OCI-LY1 (cell line): ENCODE measurements at regions not wholly inside any gene's neighbourhood (a gene's known extent, or its start where the extent isn't known, plus 50 kb on each side); places are given as distances from the start of the nearest gene placed in this dataset.

Experiments used
- EZH2 ChIP-seq: fragments of 200-600 bp; sonication (generic), shearing (Covaris generic); IDR thresholded peaks from 2 replicates; pipeline ENCODE4 v1.8.0; 2017; ENCODE audit warnings: borderline replicate concordance, mixed run types, mild to moderate bottlenecking, antibody characterized with exemption, low read length, moderate library complexity, mixed read lengths
- TF ChIP-seq, protein P1 (sequence below): fragments of 200-600 bp; sonication (generic), shearing (Covaris generic); IDR thresholded peaks from 2 replicates; pipeline ENCODE4 v1.5.1; 2017; ENCODE audit warnings: mild to moderate bottlenecking, antibody characterized with exemption, low read length, moderate library complexity, mixed read lengths

DNA sequence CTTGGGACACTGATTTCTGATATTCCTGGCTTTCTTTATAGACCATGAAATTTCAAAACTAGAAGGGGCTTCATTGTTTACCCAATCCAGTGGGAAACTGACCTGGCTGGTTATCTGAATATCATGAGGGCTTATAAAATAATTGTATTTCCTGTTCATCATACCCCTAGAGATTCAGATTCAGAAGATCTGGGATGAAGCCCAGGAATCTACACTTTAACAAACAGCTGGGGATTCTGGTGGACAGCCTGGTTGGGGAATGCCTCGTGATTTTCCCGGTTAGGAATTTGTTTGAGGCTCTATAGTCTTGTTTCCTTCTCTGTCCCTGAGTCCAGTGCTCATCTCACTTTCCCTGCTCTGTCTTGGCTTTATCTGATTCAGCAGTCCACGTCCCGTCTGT, 110.3 kb downstream of the ADRA2A start:
- TF ChIP-seq, protein P1, sequence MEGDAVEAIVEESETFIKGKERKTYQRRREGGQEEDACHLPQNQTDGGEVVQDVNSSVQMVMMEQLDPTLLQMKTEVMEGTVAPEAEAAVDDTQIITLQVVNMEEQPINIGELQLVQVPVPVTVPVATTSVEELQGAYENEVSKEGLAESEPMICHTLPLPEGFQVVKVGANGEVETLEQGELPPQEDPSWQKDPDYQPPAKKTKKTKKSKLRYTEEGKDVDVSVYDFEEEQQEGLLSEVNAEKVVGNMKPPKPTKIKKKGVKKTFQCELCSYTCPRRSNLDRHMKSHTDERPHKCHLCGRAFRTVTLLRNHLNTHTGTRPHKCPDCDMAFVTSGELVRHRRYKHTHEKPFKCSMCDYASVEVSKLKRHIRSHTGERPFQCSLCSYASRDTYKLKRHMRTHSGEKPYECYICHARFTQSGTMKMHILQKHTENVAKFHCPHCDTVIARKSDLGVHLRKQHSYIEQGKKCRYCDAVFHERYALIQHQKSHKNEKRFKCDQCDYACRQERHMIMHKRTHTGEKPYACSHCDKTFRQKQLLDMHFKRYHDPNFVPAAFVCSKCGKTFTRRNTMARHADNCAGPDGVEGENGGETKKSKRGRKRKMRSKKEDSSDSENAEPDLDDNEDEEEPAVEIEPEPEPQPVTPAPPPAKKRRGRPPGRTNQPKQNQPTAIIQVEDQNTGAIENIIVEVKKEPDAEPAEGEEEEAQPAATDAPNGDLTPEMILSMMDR: no peak
- no peak for TF ChIP-seq EZH2
